Heart right ventricle (tissue), 16 donors: ENCODE measurements at regions not wholly inside any gene's neighbourhood (a gene's known extent, or its start where the extent isn't known, plus 50 kb on each side); places are given as distances from the start of the nearest gene placed in this dataset.

Experiments used
- ATAC-seq, 8 donors: fragments of 200-7000 bp; cut with Tn5 transposase; one replicate each; pipeline ENCODE4 v1.9.1; 2020; ENCODE audit warnings: mild to moderate bottlenecking in 8 of 8, moderate library complexity in 8 of 8, moderate number of reproducible peaks in 1 of 8
- DNase-seq, 2 donors: peaks; one replicate each; pipeline ENCODE4 v3.0.0-alpha.2; 2020
- H3K27ac ChIP-seq, 10 donors: fragments of 200-600 bp; sonication (generic) in 2 of 10; one replicate each; pipeline versions ENCODE4 v1.5.0 to v1.8.0; 2020 to 2022; ENCODE audit warnings: mild to moderate bottlenecking in 3 of 10
- H3K27me3 ChIP-seq, 7 donors: fragments of 200-600 bp; one replicate each; pipeline ENCODE4 v1.8.0; 2021 to 2022; ENCODE audit warnings: mild to moderate bottlenecking in 2 of 7
- H3K36me3 ChIP-seq, 9 donors: fragments of 200-600 bp; sonication (generic) in 1 of 9; one replicate each; pipeline versions ENCODE4 v1.5.0 to v1.8.0; 2020 to 2022; ENCODE audit warnings: mild to moderate bottlenecking in 2 of 9
- H3K4me1 ChIP-seq, 9 donors: fragments of 200-600 bp; sonication (generic) in 1 of 9; one replicate each; pipeline versions ENCODE4 v1.5.0 to v1.8.0; 2020 to 2022; ENCODE audit warnings: mild to moderate bottlenecking in 4 of 9
- H3K4me3 ChIP-seq, 10 donors: fragments of 200-600 bp; sonication (generic) in 2 of 10; one replicate each; pipeline versions ENCODE4 v1.5.0 to v1.8.0; 2020 to 2022; ENCODE audit warnings: mild to moderate bottlenecking in 7 of 10, moderate library complexity in 2 of 10
- H3K9me3 ChIP-seq, 11 donors: fragments of 200-600 bp in 10 of 11; sonication (generic) in 2 of 11; one replicate each; pipeline versions ENCODE4 v1.5.0 to v1.8.0; 2013 to 2022; ENCODE audit warnings: mild to moderate bottlenecking in 2 of 11, control low read depth in 1 of 11, moderate library complexity in 1 of 11
- WGBS, 2 donors: extraction: QIAGEN DNeasy Blood & Tissue Kit; methylation state at CpG; one replicate each; pipeline ENCODE4 v1.1.7; 2013; ENCODE audit warnings: inconsistent platforms in 1 of 2; 5-methylcytosine and 5-hydroxymethylcytosine counted together
- intact Hi-C, 10 donors: fragments of 100-400 bp; cut with DNase I; formaldehyde crosslinking; loops; one replicate each; pipeline versions ENCODE4 v1.11.1 to v1.14.2; 2022
- TF ChIP-seq, protein P1 (sequence below), 9 donors: fragments of 200-600 bp; sonication (generic) in 2 of 9; IDR thresholded peaks; one replicate each; pipeline versions ENCODE4 v1.5.0 to v1.8.0; 2021 to 2022; ENCODE audit warnings: antibody characterized with exemption in 9 of 9, mild to moderate bottlenecking in 5 of 9, moderate library complexity in 1 of 9
- donor health status: Arrhythmogenic right ventricular cardiomyopathy.
- donor health status: ischemic (EF 13 %, LVEDD 7.1; RV severe dilation, severe dysfunction).
- donor health status: healthy with polysubstance abuse.
- donor health status: DM: no; HTN: yes; CAD: no.
- donor health status: DM: no; HTN: no; CAD: no.
- donor health status: ischemic (EF 25% LVEDD 6.9; RV normal size, moderate dysfunction).
- donor health status: ischemic (EF 25% LVEDD 5.7; RV mildly dilated, moderate dysfunction).
- donor health status: healthy.
- donor health status: DM: yes; HTN: yes; CAD: no.
- donor health status: Ischemic cardiomyopathy.
- donor health status: ischemic (EF 35%, LVEDD 5.7; RV mildly dilated, moderate dysfunction).
- donor health status: nonischemic (EF 11% LVEDD 7.7; RV severe dilation, severe dysfunction).
- donor health status: DM: yes; HTN: yes; CAD: no.
- donor health status: PGD.
- donor health status: ischemic (EF 29% LVEDD 5.4; RV normal size, mild dysfunction).
- donor health status: nonischemic (EF 23%, LVEDD 6.1; RV moderate dilation, normal function).

- Histone ChIP-seq H3K27ac (no peak overlapping the region), H3K27me3 (no peaks in the 10 kb centered on the region), H3K36me3 (no peaks in the 10 kb centered on the region), H3K4me3 (no peak overlapping the region), H3K9me3 (no peaks in the 10 kb centered on the region), H3K4me1 (peaks cover 0 to 15% (median 0%) of the 10 kb centered on the region in 9 donors)
- intact Hi-C loops, result loop anchor here in 9 of 10 donors (5.0 to 10.0 kb wide), 9 partner anchors 290 to 552 kb away; partner anchors contain the start of gene FZD1 (in 1 of the 9)
- DNase-seq, result no peak
- WGBS, 2 donors, result 66 to 74% methylated on average over 3 of the region's 3 CpGs
- ATAC-seq, result peak in 2 of 8 donors; percentile 14 to 18
- TF ChIP-seq, protein P1, sequence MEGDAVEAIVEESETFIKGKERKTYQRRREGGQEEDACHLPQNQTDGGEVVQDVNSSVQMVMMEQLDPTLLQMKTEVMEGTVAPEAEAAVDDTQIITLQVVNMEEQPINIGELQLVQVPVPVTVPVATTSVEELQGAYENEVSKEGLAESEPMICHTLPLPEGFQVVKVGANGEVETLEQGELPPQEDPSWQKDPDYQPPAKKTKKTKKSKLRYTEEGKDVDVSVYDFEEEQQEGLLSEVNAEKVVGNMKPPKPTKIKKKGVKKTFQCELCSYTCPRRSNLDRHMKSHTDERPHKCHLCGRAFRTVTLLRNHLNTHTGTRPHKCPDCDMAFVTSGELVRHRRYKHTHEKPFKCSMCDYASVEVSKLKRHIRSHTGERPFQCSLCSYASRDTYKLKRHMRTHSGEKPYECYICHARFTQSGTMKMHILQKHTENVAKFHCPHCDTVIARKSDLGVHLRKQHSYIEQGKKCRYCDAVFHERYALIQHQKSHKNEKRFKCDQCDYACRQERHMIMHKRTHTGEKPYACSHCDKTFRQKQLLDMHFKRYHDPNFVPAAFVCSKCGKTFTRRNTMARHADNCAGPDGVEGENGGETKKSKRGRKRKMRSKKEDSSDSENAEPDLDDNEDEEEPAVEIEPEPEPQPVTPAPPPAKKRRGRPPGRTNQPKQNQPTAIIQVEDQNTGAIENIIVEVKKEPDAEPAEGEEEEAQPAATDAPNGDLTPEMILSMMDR (IDR thresholded peaks at IDR 0.05), result no peak
These were observed 245.9 kb downstream of the MTERF1 start for GRCh38 chr7:91634485-91635177.

DNA sequence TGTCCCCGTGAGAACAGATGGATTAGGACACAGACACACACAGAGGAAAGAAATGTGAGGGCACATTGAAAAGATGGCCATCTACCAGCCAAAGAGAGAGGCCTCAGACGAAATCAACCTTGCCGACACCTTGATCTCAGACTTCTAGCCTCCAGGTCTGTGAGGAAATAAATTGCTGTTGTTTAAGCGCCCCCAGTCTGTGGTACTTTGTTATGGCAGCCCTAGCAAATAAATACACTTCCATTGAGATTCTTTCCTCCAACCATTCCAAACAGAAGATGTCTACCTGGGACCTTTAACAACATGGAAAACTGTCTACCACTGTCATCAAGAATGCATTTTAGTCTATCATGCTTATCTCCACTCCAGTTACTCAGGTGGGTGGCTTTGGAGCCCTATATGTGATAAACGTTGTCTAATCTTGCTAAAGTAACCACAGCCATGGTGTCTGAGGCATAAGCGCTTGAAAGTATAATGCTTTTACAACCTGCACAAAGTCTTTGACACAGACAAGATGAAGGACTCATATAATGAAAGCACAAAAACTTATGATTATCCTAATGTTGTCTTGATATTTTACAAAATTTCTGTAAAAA, 244.3 kb downstream of the MTERF1 start:
- ATAC-seq, result peak in 4 of 8 donors; percentile 25 to 52 (median 40)
- TF ChIP-seq, protein P1 (IDR thresholded peaks at IDR 0.05), result peak; percentile 24 to 67 (median 58)
- Histone ChIP-seq H3K9me3 (no peaks in the 10 kb centered on the region), H3K36me3 (no peaks in the 10 kb centered on the region), H3K4me1 (peaks cover 0 to 15% (median 0%) of the 10 kb centered on the region in 9 donors), H3K4me3 (no peak overlapping the region), H3K27me3 (no peaks in the 10 kb centered on the region), H3K27ac (no peak overlapping the region)
- 65 to 71% methylated on average over 6 of the region's 6 CpGs for WGBS, 2 donors
- peak in 1 of 2 donors; percentile 11 for DNase-seq
- intact Hi-C loops, result loop anchor here (2.0 to 10.0 kb wide), 11 partner anchors 291 to 554 kb away; partner anchors contain the start of gene FZD1 (in 1 of the 10)

- Histone ChIP-seq H3K36me3 (no peaks in the 10 kb centered on the region), H3K4me1 (peaks cover 0 to 15% (median 0%) of the 10 kb centered on the region in 9 donors), H3K27me3 (no peaks in the 10 kb centered on the region), H3K27ac (no peak overlapping the region), H3K4me3 (no peak overlapping the region), H3K9me3 (no peaks in the 10 kb centered on the region)
- 83 to 89% methylated on average over 2 of the region's 2 CpGs for WGBS, 2 donors
- ATAC-seq (no peak), DNase-seq (no peak)
- intact Hi-C loops, result loop anchor here (2.0 to 10.0 kb wide), 11 partner anchors 292 to 554 kb away; partner anchors contain the start of gene FZD1 (in 1 of the 10)
- TF ChIP-seq, protein P1 (IDR thresholded peaks at IDR 0.05), result no peak
These were observed 243.8 kb downstream of the MTERF1 start for GRCh38 chr7:91636728-91637127.

DNA sequence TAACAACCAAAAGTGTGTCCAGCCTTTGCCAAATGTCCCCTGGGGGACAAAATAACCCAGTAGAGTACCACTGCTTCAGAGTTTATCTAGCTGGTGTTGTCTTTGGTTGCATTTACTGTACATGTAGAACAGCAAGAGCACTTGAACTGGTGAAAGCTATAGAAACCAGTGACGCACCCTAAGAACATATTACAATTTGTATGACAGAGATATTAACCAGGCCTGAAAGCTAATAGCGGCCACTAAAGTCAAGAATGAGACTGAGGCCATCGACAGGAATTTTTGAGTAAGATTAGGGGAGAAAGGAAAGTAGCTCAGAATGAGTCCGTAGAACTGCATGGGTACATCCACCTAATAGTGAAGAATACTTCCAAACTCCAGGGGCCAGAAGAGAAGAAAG, 236.2 kb downstream of the MTERF1 start:
- WGBS, 2 donors, result 62 to 68% methylated on average over 4 of the region's 4 CpGs
- intact Hi-C loops, result loop anchor here in 1 of 10 donors (10.0 kb wide), 1 partner anchor 131 kb away; no protein-coding TSS in a partner anchor
- DNase-seq, result no peak

More for the DNA sequence above, 236.2 kb downstream of the MTERF1 start:
- H3K4me1 ChIP-seq, result no peaks in the 10 kb centered on the region
- no peak overlapping the region for H3K4me3 ChIP-seq
- no peaks in the 10 kb centered on the region for H3K36me3 ChIP-seq
- H3K9me3 ChIP-seq, result peaks cover 0 to 8% (median 0%) of the 10 kb centered on the region in 11 donors
- H3K27me3 ChIP-seq, result no peaks in the 10 kb centered on the region
- TF ChIP-seq, protein P1 (IDR thresholded peaks at IDR 0.05), result no peak
- no peak for ATAC-seq
- no peak overlapping the region for H3K27ac ChIP-seq
